Muscle of arm (tissue), 1 donor: ENCODE measurements at regions not wholly inside any gene's neighbourhood (a gene's known extent, or its start where the extent isn't known, plus 50 kb on each side); places are given as distances from the start of the nearest gene placed in this dataset.

Experiments used
- DNase-seq: peaks from one replicate; pipeline ENCODE4 v3.0.0-alpha.2; 2013

DNA sequence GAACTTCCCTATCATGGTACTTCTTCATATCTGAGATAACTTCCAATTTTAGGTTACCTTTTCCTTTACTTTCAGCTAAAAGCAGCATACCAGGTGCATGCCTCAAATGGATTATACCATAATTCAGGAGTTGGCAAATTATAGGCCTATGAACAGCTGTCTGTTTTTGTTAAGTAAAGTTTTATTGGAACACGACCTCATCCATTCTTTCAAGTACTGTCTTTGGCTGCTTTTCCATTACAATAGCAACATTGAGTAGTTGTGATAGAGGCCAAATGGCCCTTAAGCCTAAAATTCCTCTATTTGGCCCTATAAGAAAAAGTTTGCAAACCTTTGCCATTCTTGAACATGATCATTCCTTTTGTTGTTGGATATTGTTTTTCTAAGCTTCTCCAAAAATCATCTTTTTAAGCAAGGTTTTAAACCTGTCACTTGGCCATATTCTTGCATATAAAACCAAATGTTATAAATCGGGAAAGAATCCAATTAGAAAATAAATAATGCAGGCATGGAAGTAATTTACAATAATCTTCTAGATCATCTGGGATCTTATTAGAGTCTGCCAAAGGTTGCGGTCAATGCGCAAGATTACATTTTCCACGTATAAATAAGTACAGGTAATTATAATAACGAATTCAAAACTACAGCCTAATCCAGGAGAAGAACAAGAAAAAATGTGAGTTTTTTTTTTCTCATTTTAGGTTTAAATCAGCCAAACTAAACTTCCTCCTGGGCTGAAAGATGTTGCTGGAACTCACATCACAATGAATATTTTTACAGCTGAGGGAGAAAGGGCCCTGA lies 226.5 kb upstream of the ANKRD55 start:
- DNase-seq: peak; percentile 62

DNA sequence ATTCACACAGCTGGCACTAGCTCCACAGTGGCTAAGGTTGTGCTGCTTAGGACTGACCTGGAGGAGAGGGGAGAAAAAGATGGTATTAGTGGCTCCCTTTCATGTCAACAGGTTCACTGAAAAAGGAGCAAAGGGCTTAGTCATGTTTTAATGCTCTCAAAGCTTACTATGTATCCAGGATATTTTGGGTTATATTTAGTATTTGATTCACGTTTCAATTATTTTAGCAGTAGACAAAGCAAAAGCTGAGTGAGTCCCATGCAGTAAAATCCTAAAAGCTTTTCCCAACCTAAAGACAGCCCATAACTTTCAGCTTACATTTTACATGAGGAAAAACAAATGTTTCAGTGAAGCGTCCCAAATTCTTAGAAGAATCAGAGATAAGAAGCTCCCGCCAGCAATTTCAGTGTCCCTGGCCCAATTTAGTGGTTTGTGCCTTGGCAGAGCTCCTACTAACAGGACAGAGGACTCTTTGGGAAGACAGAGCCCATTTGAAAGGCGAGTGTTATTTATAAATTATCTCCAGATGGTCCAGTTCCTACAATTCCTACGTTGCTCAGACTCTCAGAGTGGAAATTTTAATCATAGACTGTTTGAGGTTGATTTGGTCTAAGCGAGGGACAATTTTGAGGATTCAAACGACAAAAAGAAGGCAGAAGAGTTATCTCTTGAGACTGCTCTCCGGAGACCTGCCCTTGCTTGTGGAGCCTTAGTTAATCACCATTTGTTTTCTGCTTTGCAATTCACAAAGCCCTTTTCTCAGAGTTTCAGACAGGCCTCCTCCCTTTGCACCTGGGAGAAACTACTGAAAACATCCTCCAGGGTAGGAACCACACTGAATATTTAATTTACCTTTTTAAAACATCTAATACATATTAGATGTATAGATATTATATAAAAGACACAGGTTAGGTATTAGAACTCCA lies 225.0 kb upstream of the ANKRD55 start:
- peak; percentile 82 for DNase-seq

DNA sequence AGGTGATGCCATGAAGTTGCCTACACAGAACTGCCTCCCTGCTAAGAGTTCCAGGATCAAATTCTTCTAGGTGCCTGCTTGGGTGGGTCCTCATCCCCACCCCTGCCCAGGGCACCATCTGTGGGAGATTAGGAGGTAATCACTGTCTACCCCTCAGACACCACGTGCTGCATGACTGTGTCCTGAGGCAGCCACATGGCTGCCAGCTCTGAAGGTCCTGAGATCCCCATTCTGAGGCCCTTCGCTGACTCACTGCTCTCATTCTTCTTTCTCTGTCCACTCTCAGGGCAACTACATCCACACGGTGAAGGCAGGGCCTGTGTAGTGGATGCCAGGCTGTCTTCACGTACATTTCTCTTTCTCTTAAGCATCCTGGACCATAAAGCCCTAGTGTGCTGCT lies 222.9 kb upstream of the ANKRD55 start:
- DNase-seq: no peak

DNA sequence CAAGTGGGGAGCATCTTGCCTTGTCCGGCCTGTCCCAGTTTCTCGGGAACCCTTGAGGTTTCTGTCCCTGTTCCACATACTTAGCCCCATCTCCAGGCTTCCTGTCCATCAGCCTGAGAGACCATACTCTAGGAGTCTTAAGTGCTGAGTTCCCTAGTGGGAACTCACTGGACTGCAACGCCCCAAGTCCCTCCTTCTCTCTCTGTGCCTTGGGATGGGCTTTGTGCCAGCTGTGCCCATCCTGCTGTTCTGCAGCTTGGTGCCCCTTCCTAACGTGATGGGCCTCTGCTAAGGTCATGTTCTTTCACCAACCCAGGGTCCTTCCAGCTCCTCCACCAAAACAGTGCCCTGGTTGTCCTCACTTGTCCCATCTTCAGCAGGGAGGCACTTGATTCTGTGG lies 222.3 kb upstream of the ANKRD55 start:
- DNase-seq: no peak

DNA sequence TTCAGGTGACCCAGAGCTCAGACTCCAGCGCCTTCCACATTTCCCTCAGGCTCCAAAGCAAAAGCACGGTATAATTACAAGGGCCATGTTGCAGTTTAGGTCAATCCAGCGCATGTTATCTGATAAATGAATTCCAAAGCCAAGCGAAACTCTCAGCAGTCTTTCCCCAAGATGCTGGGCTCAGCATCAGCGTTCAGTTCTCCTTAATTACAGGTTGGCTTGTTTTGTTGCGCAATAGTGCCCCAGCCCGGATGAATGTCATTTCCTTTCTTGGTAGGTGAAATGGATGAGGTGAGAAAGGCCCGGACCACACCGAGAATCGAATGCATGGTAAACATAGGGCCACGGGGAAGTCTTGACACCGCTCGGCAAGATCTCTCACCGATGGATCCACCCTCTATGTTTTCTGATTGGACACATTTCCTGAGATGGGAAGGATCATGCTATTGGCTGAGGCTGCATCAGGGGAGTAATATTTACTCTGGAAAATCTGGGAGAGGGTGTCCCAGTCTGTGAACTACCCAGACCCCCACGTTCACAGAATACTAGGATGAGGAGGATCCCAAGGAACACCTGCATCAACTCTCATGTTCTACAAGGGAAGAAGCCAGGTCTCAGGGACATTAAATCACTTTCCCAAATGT lies 221.2 kb upstream of the ANKRD55 start:
- DNase-seq: no peak

DNA sequence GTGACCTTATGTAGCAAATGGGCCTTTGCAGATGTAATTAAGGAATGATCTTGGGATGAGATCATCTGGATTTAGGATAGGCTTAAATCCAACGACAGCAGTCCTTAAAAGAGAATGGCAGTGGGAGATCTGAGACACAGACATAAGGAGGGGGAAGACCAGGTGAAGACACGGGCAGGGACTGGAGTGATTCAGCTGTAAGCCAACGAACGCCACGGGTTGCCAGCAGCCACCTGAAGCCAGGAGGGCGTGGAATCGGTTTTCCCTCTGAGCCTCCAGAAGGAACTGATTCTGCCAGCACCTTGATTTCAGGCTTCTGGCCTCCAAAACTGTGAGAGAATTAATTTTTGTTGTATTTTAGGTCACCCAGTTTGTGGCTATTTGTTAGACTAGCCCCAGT lies 218.6 kb upstream of the ANKRD55 start:
- no peak for DNase-seq

DNA sequence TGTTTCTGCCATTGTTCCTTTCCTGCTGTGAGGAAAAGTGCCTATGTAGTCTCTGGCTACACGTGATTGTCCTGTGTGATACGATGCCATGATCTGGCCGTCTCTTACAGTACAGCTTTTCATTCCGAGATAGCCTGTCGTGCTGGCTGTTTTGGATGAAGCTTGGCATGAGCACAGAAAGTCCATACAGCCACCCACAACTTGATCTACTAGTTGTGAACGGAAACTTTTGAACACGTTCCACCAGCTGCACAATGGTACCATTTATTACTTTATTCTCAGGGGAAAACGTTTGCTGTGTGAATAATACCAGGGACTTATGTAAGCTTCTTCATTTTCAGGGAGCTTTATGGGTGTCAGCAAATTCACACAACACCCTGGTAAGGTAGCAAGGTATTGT lies 217.6 kb upstream of the ANKRD55 start:
- no peak for DNase-seq

DNA sequence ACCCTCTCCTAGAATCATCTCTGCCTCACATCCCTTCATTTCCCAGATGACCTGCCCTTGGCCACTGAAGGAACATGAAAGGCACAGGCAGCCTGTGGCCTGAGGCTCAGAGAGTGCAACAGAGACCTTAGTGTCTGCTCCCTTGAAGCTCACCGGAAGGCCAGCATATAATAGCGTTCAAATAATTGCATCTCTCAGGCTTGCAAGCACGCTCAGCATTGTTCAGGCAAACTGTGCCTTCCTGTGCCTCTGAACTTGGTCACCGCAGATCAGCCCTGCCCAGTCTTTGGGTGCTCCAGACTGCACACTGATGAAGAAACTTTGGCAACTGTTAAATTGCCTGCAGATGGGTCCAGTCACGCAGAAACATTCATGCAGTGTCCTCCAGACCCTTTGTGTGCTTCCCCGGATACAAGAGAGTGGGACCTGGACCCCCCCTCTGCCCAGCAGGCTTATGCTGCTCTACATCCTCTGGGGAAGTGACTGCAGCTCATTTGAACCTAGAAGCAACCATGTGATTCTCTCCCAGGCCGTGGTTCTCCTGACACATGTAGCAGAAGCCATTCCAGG lies 216.0 kb upstream of the ANKRD55 start:
- no peak for DNase-seq

DNA sequence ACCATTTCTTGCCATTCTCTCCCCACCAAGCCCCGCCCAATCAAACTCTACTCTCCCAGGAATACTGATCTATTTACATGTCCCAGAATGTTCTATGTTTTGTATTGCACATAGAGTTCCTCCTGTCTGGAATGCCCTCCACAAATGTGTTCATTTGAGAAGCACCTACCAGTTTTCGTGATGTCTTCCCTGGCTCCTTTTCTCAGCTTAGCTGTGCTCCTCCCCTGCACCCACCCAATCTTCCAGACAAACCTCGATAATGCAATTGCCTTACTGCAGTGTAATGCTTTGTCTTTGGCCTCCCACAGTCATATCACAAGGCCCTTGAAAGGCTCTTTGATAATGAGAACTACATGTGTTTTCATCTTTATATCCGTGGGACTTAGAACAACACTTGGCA lies 214.5 kb upstream of the ANKRD55 start:
- DNase-seq: no peak

DNA sequence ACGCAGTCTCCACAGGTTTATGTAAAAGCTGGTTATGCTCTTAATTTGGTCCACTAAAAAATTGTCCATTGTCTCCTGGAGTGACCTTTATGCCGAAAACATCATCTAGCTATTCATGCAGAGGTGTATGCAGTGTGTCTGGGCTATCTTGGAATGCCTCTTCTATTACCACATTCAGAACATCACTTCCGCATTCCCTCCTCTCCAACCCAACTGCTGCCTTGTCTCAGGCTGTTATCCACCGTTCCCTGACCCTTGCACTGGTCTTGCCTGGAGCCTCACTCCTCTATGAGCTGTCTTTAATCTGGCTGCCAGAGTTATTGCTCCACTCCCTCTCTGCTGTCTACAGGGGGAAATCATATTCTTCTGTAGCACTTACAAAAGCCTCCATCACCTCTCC lies 214.1 kb upstream of the ANKRD55 start:
- no peak for DNase-seq

DNA sequence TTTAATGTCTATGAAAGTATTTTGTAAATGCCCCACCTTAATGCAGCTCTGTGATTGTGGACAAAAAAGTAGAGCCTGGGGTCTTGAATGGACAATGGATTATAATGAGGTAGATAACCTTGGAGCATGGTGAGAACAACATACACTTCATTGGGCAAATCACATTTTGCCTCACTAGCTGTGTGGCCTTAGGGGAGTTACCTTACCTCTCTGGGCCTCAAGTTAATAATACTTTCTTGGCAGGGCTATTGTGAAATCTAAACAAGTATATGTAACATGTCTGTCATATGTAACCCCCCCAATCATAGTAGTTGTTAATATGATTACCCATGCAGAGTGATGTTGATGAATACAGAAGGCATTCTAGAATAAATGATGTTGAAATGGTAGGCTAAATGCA lies 213.6 kb upstream of the ANKRD55 start:
- no peak for DNase-seq

DNA sequence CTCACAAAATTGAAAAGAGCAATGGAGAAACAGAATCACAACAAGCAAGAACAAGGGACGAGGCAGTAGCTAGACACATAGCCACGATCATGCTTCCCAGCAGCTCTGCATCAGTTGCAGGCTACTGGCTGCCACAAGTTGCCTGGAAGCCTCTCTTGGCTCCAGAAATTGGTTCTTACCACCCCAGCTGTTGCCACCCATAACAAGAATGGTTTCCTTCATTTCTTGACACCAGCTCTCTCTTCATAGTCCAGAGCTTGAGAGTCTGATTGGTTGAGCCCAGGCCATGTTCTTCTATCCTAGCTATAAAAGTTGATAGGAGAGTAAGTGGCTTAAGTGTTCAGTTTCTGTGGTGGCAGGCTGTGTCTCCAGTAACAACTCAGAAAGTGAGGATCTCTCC lies 210.7 kb upstream of the ANKRD55 start:
- DNase-seq: no peak

DNA sequence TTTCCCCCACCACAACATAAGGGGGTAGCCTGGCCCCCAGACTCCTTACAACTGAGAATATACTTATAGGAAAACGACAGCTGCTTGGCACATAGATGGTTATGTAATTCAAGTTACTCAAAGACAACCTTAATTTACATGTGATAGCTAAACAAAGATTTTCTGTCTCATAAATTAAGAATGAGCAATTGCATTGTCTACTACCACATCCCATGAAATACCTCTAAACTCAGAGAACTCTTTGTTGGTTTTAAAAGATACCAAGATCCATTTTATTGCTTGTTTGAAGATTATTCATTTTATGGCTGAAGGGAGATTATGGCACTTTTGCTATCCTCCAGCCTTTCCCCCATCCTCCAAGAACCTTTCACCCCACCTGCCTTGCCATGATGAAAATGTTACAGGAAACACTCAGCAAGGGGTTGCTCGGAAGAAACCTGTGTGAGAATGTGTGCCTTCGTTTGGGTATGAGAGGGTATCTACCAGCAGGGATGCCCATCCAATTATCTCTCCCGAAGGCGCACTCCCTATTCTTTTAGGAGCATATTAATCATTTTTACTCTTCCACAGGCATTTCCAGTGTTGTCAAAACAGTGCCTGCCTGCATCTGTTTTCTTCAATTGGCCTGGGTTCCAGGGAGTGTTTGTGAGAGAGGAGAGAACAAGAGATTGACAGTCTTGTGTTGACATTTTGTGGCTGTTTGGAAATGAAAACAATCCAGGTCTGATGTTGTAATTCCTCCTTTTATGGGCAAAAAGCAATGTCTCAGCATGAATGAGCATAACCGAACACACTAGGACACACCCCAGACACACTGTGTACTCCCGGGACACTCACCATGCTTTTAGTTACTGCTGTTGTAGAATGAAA lies 208.0 kb upstream of the ANKRD55 start:
- DNase-seq: no peak

DNA sequence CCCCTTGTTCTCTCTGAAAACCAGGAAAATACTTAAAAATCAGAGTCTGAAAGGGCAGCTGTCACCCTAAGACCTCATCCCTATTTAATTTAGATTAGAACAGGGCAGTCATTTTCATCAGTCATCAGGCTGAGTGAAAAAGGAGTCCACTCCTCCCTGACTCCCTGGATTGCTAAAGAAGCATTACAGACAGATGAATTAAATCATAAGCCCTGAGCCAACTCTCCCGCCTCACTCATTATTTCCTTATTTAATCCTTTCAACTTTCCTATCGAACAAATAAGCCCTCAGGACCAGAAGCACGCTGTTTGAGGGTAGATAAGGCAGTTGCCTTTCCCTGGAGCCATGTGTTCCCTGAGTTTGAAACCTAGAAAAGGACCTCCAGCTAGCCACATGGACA lies 201.9 kb upstream of the ANKRD55 start:
- DNase-seq: no peak

DNA sequence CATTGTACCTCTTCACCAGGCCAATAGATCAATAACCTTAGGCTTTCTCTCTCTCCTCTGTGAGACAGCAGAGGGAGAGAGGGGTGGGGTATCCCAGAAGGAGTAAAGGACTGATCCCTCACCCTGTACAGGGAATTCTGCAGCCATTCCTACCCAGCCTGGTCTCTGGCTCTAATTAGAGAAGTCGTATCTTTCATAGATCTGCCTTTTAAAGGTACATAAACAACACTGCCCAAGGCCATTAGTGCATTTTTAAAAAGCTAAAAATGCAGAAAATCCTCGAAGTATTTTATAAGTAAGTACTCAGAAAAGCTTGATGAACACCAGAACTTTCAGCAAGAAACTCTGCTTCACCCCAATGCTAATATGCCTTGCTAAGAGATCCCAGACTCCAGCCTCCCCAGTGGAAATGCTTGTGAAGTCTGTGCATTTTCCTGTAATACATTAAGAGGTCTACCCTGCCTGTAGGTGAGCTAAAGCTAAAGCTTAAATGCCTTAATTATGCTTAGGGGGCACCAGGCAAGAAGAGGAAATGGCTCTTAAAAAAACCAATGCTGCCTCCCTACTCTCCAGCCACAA lies 200.0 kb upstream of the ANKRD55 start:
- no peak for DNase-seq

DNA sequence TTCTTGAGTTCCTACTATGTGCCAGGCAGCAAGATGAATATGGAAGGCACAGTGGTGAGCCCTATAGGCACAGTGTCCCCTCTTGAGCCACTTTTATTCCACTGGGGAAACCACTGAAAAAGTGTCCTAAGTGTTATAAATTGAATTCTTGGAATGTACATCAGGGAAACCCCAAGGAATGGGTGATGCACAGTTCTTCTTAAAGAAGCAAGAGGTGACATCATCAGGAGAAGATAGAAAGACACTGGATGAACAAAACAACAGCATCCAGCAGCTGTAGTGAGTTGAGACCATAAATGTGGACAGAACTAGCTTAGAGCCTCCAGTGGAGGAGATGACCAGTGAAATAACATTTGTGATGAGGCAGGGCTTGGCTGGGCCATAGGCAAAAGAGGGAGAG lies 199.2 kb upstream of the ANKRD55 start:
- no peak for DNase-seq

DNA sequence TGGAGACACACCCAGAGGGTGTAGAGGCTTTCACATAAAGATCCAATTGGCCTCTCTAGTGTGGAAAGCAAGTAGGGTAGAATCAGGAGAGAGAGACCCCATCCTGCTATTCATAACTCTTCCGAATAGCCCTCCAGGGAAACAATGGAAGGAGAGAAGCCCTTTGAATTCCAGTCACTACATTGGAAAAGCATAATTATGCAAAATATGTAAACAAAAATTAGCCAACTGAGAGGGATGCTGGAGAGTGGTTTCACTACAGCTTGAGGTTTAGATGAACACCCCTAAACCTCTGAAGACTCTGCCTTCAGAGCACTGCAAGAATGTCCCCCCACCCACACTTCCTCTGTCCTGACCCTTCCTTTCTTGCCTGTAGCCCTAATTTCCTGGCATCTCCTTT lies 197.3 kb upstream of the ANKRD55 start:
- DNase-seq: no peak

DNA sequence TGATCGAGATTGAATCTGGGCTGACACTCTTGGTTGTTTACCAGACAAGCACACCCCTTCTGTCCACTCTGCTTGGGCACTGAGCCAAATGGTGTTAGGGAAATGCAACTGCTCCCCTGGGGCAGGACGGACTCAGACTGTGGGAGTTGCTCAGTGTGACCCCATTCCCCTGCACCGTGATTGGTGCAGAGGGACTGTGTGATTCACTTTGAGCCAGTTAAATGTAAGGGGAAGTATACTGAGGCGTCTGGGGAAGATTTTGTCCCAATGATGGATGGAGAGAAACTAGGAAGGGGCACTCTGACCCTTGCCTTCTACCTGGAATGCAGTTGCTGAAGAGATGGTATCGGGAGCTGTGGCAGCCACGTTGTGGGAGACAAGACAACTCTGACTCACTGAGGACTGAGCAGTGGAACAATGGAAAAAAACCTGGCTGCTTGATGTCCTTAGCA lies 196.0 kb upstream of the ANKRD55 start:
- no peak for DNase-seq

DNA sequence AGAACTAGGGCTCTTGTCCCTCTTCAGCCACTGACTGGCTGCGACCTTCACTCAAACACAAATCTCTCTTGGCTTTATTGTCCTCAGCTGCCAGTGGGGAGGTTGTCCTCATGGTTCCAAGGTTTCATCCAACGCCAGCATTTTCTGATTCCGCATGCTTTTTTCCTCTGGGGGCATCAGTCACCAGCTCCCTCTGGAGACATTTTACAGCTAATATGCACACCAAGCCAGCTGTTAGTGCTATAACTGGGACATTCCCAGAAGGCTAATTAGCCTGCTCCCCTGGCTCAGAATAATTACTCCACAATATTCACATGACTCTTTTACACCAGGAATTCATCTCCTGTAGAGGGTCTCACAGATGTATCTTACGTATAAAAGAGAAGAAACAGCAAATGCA lies 193.6 kb upstream of the ANKRD55 start:
- DNase-seq: no peak

DNA sequence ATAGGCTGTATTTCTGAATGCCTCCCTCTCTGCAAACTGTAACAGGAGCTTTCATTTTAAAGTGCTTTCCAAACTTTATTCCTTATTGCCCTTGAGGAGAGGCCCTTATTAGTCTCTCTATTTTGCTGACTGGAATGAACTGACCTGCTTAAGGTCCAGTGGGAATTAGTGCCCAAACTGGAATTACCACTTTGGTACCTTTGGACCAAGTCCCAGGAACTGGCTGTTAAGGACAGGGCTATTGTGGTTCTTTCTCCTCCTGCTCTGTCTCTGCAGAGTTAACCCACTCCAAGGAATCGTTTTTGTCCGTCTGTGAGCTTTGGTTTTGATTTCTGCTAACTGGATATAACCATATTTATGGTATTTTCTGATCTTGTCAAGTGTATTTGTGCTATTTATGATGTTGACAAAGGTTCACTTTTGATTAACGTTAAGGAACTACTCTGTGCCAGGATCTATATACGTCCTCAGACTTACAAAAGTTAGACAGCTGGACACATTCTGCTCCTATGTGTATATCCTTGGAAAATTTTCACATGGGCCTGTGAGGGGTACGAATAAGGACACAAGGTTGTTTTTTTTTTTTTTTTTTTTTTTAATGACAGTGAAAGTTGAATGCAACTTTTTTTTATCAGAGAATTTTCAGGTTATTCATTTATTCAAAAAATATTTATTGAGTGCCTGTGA lies 189.1 kb upstream of the ANKRD55 start:
- no peak for DNase-seq
